PC-9 (cell line): ENCODE measurements at regions not wholly inside any gene's neighbourhood (a gene's known extent, or its start where the extent isn't known, plus 50 kb on each side); places are given as distances from the start of the nearest gene placed in this dataset.

Source experiments
- EZH2 ChIP-seq: fragments of 200-600 bp; sonication (generic); IDR thresholded peaks from 2 replicates; pipeline ENCODE4 v1.8.0; 2017; ENCODE audit warnings: antibody characterized with exemption, low read depth
- TF ChIP-seq, protein P1 (sequence below): fragments of 200-600 bp; sonication (generic); conservative IDR thresholded peaks from 2 replicates; pipeline ENCODE4 v1.6.1; 2017; ENCODE audit warnings: mixed run types, antibody characterized with exemption, mild to moderate bottlenecking, moderate library complexity

DNA sequence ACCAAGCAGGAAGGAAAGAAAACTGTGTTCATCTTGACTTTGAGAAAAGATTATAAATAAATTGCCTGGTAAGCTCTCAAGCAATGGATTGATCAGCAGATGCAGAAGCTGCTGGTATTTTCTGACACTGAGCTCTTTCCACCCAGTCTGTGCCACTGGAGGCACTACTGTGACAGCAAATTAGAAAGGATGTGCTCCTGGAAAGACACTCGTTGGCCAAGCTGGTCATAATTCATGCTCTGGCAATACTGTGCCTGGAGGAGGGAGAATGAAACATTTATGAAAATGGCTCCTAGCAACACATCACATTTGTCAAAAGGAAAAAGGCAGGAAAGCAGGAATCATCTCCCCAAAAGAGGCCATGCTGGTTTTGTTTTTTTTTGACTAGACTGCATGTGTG, 84.2 kb downstream of the CAVIN4 start:
- TF ChIP-seq, protein P1, sequence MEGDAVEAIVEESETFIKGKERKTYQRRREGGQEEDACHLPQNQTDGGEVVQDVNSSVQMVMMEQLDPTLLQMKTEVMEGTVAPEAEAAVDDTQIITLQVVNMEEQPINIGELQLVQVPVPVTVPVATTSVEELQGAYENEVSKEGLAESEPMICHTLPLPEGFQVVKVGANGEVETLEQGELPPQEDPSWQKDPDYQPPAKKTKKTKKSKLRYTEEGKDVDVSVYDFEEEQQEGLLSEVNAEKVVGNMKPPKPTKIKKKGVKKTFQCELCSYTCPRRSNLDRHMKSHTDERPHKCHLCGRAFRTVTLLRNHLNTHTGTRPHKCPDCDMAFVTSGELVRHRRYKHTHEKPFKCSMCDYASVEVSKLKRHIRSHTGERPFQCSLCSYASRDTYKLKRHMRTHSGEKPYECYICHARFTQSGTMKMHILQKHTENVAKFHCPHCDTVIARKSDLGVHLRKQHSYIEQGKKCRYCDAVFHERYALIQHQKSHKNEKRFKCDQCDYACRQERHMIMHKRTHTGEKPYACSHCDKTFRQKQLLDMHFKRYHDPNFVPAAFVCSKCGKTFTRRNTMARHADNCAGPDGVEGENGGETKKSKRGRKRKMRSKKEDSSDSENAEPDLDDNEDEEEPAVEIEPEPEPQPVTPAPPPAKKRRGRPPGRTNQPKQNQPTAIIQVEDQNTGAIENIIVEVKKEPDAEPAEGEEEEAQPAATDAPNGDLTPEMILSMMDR = no peak
- TF ChIP-seq EZH2 = no peak
